HUES48 (cell line): ENCODE measurements at regions not wholly inside any gene's neighbourhood (a gene's known extent, or its start where the extent isn't known, plus 50 kb on each side); places are given as distances from the start of the nearest gene placed in this dataset.
"Not testable (repeated sequence)": the region's sequence is repeated elsewhere in the genome, so short reads cannot be mapped to it uniquely, and the experiment has no call there.

Experiments used
- H3K27ac ChIP-seq: one replicate; pipeline ENCODE4 v1.7.0; 2013; ENCODE audit warnings: low read depth, low read length, inconsistent platforms
- H3K27me3 ChIP-seq: 2 replicates; pipeline ENCODE4 v1.6.1; 2013; ENCODE audit warnings: mild to moderate bottlenecking, low read length; ENCODE audit not compliant: control insufficient read depth, insufficient read depth
- H3K36me3 ChIP-seq: 2 replicates; pipeline ENCODE4 v1.6.1; 2013; ENCODE audit warnings: low read length; ENCODE audit not compliant: control insufficient read depth, insufficient read depth
- H3K4me1 ChIP-seq: 2 replicates; pipeline ENCODE4 v1.6.1; 2013; ENCODE audit warnings: mild to moderate bottlenecking, low read length; ENCODE audit not compliant: control insufficient read depth, insufficient read depth
- H3K4me3 ChIP-seq: 2 replicates; pipeline ENCODE4 v1.5.1; 2013; ENCODE audit warnings: mild to moderate bottlenecking, low read depth, low read length
- H3K9ac ChIP-seq: 2 replicates; pipeline ENCODE4 v1.6.1; 2013; ENCODE audit warnings: mild to moderate bottlenecking, low read depth, low read length, moderate library complexity
- H3K9me3 ChIP-seq: 2 replicates; pipeline ENCODE4 v1.6.1; 2013; ENCODE audit warnings: low read length; ENCODE audit not compliant: control insufficient read depth, insufficient read depth

GRCh38 chr3:106485217-106485616 is 616.4 kb upstream of the CBLB start:
- Histone ChIP-seq H3K9me3 (no peaks in the 10 kb centered on the region), H3K4me1 (peaks cover 18% of the 10 kb centered on the region), H3K36me3 (no peaks in the 10 kb centered on the region), H3K27me3 (no peaks in the 10 kb centered on the region), H3K27ac (no peak overlapping the region), H3K4me3 (no peak overlapping the region), H3K9ac (no peak overlapping the region)

GRCh38 chr3:106485802-106486201 is 617.0 kb upstream of the CBLB start:
- Histone ChIP-seq H3K27me3 (no peaks in the 10 kb centered on the region), H3K9me3 (no peaks in the 10 kb centered on the region), H3K27ac (no peak overlapping the region)

GRCh38 chr3:106486945-106487639 is 618.3 kb upstream of the CBLB start:
- not testable (repeated sequence) for H3K9me3 ChIP-seq, H3K27ac ChIP-seq, H3K4me3 ChIP-seq, H3K9ac ChIP-seq, H3K27me3 ChIP-seq, H3K36me3 ChIP-seq
- peaks cover 18% of the 10 kb centered on the region for H3K4me1 ChIP-seq

More at GRCh38 chr3:106485802-106486201, 617.0 kb upstream of the CBLB start:
- Histone ChIP-seq H3K4me1 (peaks cover 18% of the 10 kb centered on the region), H3K9ac (no peak overlapping the region), H3K36me3 (no peaks in the 10 kb centered on the region), H3K4me3 (no peak overlapping the region)

GRCh38 chr3:106488331-106488730 is 619.5 kb upstream of the CBLB start:
- peaks cover 23% of the 10 kb centered on the region for H3K4me1 ChIP-seq
- no peaks in the 10 kb centered on the region for H3K9me3 ChIP-seq
- no peaks in the 10 kb centered on the region for H3K36me3 ChIP-seq
- no peaks in the 10 kb centered on the region for H3K27me3 ChIP-seq
- H3K9ac ChIP-seq = no peak overlapping the region
- H3K4me3 ChIP-seq = no peak overlapping the region
- no peak overlapping the region for H3K27ac ChIP-seq

GRCh38 chr3:106491796-106492195 is 623.0 kb upstream of the CBLB start:
- no peaks in the 10 kb centered on the region for H3K9me3 ChIP-seq
- no peaks in the 10 kb centered on the region for H3K36me3 ChIP-seq
- H3K27me3 ChIP-seq = no peaks in the 10 kb centered on the region
- H3K9ac ChIP-seq = no peak overlapping the region
- no peak overlapping the region for H3K4me3 ChIP-seq
- H3K4me1 ChIP-seq = peaks cover 16% of the 10 kb centered on the region
- H3K27ac ChIP-seq = no peak overlapping the region

GRCh38 chr3:106508331-106508893 is 639.6 kb upstream of the CBLB start:
- no peaks in the 10 kb centered on the region for H3K9me3 ChIP-seq
- H3K9ac ChIP-seq = no peak overlapping the region
- no peaks in the 10 kb centered on the region for H3K27me3 ChIP-seq
- H3K27ac ChIP-seq = no peak overlapping the region
- H3K4me3 ChIP-seq = no peak overlapping the region
- H3K36me3 ChIP-seq = no peaks in the 10 kb centered on the region
- H3K4me1 ChIP-seq = no peaks in the 10 kb centered on the region

- H3K27me3 ChIP-seq = no peaks in the 10 kb centered on the region
- H3K36me3 ChIP-seq = no peaks in the 10 kb centered on the region
- H3K27ac ChIP-seq = no peak overlapping the region
- H3K4me1 ChIP-seq = no peaks in the 10 kb centered on the region
- no peak overlapping the region for H3K9ac ChIP-seq
- no peak overlapping the region for H3K4me3 ChIP-seq
- no peaks in the 10 kb centered on the region for H3K9me3 ChIP-seq
Measured at GRCh38 chr3:106510206-106510605, 641.4 kb upstream of the CBLB start.

- Histone ChIP-seq H3K27ac (no peak overlapping the region), H3K4me1 (no peaks in the 10 kb centered on the region), H3K27me3 (no peaks in the 10 kb centered on the region), H3K4me3 (no peak overlapping the region), H3K36me3 (no peaks in the 10 kb centered on the region), H3K9me3 (no peaks in the 10 kb centered on the region), H3K9ac (no peak overlapping the region)
Measured at GRCh38 chr3:106512846-106513245, 644.0 kb upstream of the CBLB start.

GRCh38 chr3:106514431-106514830 is 645.6 kb upstream of the CBLB start:
- no peaks in the 10 kb centered on the region for H3K4me1 ChIP-seq
- no peaks in the 10 kb centered on the region for H3K27me3 ChIP-seq
- no peaks in the 10 kb centered on the region for H3K9me3 ChIP-seq
- no peak overlapping the region for H3K27ac ChIP-seq
- H3K36me3 ChIP-seq = no peaks in the 10 kb centered on the region
- no peak overlapping the region for H3K9ac ChIP-seq
- H3K4me3 ChIP-seq = no peak overlapping the region

- no peaks in the 10 kb centered on the region for H3K27me3 ChIP-seq
- no peak overlapping the region for H3K9ac ChIP-seq
- H3K9me3 ChIP-seq = no peaks in the 10 kb centered on the region
- H3K4me3 ChIP-seq = no peak overlapping the region
- H3K36me3 ChIP-seq = no peaks in the 10 kb centered on the region
- no peak overlapping the region for H3K27ac ChIP-seq
- no peaks in the 10 kb centered on the region for H3K4me1 ChIP-seq
Measured at GRCh38 chr3:106518516-106518915, 649.7 kb upstream of the CBLB start.

GRCh38 chr3:106522397-106522796 is 653.6 kb upstream of the CBLB start:
- no peaks in the 10 kb centered on the region for H3K27me3 ChIP-seq

More at GRCh38 chr3:106522397-106522796, 653.6 kb upstream of the CBLB start:
- Histone ChIP-seq H3K9ac (no peak overlapping the region), H3K27ac (no peak overlapping the region), H3K4me1 (no peaks in the 10 kb centered on the region), H3K9me3 (no peaks in the 10 kb centered on the region), H3K36me3 (no peaks in the 10 kb centered on the region), H3K4me3 (no peak overlapping the region)
